ENCODE measurements at regions not wholly inside any gene's neighbourhood (a gene's known extent, or its start where the extent isn't known, plus 50 kb on each side); places are given as distances from the start of the nearest gene placed in this dataset.

DNA sequence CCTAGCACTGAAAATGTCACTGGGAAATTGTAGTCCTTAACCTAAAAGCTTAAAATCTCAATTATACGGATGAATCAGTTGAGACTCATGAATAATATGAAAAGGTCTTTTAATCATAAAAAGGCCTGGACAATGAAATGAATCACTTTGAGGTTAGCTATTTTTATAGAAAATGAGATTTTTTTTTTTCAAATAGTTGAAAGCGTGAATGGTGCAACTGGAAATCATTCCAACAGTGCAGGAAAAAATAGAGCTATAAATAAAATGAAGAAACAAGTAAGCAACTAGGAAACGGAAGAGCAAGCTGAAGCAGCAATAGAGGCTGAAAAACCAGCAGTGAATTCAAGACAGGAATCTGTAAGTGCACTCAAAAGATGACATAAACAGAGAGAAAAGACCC lies 142.9 kb downstream of the BACH1 start:
- peak; percentile 37 for DNase-seq (ENCODE audit: low read depth)

DNA sequence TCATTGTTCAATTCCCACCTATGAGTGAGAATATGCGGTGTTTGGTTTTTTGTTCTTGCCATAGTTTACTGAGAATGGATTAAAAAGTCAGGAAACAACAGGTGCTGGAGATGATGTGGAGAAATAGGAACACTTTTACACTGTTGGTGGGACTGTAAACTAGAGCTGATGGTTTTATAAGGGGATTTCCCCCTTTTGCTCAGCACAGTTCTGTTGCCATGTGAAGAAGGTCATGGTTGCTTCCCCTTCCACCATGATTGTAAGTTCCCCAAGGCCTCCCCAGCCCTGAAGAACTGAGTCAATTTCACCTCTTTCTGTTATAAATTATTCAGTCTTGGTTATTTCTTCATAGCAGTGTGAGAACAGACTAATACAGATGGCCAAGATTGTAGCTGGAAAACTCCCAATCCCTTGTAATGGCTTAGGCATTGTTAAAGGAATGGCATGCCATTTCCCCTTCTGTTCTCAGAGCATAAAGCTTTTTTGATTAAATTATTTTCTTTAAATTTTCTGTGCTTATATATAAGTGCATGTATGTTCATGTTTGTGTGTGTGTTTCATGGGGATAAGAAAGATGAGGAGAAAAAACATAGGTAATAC lies 144.8 kb downstream of the BACH1 start:
- peak; percentile 34 for DNase-seq (ENCODE audit: low read depth)

DNA sequence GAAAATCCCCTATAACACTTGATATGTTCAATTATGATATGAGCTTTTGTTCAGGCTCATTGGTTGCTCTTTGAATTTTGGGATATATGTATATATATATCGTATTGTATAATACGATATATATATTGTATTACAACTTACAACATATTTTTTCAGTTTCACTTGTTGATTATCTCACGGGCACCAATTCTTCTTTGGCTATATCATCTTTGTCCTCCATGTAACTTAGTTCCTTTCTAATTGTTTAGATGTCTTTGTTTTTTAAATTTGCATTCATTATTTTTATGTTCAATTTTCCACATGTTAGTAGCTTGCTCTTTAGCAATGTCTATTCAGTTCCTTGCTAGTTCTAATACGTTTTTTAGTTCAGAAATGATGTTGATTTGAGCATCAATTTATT lies 150.0 kb downstream of the BACH1 start:
- DNase-seq (ENCODE audit: low read depth): no peak

DNA sequence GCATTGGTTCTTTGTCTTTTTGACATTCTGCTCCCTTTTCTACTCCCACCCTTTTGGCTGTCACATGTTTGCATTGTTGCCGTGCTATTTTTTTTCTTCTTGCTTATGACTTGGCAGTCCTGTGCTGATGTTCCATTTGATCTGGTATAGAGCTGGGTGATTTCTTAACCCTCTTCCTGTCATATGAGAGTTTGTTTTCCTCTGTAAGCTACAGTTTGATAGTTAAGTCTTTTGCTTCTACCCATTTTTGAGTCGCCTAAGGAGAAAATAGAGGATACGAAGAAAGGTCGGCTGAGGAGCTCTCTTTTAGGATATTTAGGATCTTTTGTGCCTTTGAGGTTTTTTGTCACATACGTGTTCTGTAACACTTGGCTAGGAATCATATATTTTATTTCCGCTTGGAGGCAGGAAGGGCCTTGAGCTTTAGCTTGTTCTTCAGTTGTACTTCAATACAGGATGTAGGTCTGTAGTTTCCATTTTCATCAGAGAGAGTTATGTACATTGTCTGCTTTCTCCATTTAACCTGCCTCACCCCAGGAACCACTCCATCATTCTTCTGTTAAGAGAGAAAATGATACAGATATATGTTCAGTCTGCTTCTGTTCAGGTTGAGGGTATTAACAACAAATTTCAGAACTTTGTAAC lies 150.7 kb downstream of the BACH1 start:
- DNase-seq (ENCODE audit: low read depth): no peak

DNA sequence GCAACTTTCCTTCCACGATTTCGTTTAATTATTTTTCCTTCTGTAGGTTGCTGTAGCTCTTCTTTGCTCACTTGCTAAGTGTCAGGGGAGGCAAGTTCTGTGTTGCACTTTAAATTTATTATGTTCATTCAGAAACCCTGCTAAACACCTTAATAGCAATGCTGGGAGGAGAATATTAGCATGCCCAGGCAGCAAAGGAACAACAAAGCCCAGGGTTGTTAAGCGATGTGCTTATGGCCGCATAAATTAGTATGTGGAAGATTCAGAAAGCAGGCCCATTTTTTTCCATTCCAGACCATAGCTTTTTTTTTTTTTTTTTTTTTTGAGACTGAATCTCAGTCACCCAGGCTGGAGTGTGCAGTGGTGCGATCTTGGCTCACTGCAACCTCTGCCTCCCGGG lies 151.3 kb downstream of the BACH1 start:
- no peak for DNase-seq (ENCODE audit: low read depth)

DNA sequence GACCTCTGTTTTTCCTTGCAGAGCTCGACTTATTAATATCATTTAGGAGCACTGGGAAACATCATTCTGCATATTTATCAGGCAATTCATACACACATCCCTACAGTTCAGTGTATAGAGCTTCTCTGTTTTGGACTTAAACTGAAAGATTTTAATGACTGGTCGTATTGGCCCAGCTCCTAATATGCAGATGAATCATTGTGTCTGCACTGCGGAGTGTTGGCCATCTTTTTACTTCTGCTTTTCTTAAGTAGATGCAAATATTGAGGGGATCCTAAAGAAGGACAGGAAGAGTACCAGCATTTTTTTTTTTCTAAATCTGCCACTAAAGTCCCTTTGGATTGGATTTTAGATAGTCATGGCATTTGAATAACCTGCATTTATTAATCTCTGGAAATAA lies 154.8 kb downstream of the BACH1 start:
- no peak for DNase-seq (ENCODE audit: low read depth)

DNA sequence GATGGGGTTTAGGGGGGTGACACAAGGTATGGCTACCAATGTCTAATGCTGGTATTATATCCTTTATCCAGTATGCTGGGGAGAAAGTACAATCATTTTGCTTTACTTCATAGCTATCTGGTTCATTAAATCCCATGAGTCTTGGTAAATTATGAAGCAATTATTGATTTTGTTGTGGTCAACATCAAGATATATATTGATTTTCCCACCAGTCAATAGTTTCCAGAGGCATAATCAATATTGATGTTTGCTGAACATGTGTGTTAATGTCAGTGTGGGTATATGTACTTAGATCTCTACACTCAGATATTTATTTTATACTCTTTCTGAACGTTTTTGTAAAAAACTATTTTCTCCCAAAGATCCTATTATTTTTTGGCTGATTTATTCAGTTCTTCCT lies 155.5 kb downstream of the BACH1 start:
- DNase-seq (ENCODE audit: low read depth): no peak

DNA sequence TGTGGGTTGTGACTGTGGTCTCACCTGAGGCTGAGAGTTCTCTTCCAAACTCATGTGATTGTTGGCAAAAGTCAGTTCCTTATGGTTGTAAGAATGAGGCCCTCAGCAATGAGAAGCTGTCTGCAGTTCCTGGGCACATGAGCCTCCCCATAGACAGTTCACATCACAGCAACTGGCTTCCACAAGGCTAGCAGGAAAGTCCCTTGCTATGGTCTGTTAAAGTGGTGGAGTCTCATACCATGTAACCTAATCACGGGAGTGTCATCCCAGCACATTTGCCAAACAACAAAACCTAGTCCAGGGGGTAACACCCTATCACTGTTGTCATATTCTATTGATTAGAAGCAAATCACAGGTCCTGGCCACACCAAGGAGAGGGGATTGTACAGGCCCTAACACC lies 163.8 kb downstream of the BACH1 start:
- no peak for DNase-seq (ENCODE audit: low read depth)

DNA sequence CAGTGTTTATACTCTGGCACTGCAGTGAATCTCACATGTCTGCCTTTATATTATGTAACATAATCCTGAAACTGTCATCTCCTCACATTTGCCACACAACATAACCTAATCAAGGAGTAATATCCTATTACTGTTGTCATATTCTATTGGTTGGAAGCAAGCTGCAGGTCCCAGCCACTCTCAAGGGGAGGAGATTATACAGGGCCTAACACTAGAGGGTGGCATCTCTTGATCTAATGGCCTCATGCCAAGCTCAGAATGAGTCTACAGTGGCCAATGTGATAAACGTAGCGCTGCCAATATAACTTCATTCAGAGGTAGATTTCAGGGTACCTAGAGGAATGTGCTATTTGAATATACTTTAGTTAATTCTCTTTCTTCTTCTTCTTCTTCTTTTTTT lies 166.8 kb downstream of the BACH1 start:
- DNase-seq (ENCODE audit: low read depth): no peak

DNA sequence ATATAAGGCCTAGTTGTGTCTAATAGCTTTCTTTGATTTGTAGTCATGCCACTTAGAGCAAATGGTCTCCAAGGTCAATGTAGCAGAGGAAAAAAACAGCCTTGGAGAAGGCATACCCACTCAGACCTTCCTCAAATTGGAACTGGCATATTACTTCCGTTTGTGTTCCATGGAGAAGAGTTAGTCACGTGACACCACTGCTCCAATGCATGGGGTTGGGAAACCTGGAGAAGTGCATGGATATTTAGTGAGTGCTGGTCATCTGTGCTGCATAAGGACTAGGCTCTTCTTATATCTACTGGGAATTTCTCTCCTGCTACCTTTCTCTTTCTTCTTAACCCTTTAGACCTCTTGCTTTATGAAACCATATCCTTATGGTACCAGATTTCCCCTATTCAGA lies 167.8 kb downstream of the BACH1 start:
- DNase-seq (ENCODE audit: low read depth): no peak

DNA sequence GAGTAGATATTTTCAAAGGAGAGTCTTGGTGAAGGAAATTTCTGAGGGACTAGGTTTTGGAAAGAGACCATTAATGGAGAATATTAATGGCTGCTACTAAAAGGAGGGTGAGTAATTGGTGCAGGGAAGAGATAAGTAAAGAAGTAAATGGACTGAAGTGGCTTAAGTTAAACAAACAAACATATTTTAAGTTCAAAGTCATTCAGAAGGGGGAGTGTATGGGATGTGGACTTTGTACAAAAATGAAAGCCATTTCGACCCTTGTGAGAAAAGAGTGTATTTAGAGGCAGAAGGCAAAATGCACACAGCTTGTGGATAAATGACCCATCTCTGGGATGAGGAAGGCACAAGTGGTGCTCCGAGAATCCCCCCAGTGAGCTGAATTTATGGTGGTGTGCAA lies 171.7 kb downstream of the BACH1 start:
- DNase-seq (ENCODE audit: low read depth): no peak

DNA sequence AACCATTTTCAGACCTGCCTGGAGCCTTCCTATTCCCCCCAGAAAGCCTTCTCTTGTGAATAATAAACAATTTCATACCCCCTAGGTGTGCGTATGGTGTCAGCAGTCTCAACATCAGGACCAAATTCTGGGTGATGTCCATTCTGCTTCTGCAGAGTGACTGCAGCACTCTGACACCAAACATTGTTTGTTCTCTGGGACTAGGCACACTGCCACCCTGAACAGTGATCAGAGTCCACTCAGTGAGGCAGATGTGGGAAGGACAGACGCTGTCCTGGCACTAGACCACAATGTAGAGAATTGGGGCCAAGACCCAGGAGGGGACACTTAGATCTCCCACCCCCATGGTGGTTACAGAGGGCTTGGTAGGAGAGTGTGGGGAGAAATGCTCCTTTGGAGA lies 175.1 kb downstream of the BACH1 start:
- no peak for DNase-seq (ENCODE audit: low read depth)

DNA sequence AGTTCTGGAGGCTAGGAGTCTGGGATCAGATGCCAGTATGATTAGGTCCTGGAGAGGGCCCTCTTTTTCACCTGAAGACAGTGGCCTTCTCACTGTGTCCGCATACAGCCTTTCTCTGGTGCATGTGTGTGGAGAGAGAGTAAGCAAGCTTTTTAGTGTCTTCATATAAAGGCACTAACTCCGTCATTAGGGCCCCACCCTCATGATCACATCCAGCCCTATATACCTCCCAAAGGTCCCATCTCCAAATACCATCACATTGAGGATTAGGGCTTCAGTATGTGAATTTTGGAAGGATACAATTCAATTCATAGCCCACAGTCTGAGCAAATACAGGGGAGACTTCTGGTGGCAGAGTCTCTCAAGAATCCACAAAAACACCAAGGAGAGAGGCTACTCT lies 176.6 kb downstream of the BACH1 start:
- DNase-seq (ENCODE audit: low read depth): no peak

DNA sequence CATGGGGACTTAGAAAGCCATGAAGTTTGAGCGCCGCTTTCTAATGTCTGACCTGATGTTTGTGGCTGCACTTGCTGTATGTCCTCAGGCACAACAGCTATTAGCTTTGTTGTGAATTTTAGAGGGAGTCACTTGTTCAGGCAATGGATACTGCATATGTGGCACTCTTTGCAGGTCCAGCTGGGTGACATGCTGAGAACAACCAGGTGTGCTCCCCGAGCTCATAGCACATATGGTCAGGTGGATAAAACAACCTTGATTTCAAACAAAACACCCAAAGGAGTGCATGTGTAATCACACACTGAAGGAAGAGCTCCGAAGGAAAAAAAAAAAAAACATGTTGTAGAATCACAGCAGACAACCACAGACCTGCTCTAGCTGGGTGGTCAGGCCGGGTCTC lies 178.6 kb downstream of the BACH1 start:
- DNase-seq (ENCODE audit: low read depth): no peak

DNA sequence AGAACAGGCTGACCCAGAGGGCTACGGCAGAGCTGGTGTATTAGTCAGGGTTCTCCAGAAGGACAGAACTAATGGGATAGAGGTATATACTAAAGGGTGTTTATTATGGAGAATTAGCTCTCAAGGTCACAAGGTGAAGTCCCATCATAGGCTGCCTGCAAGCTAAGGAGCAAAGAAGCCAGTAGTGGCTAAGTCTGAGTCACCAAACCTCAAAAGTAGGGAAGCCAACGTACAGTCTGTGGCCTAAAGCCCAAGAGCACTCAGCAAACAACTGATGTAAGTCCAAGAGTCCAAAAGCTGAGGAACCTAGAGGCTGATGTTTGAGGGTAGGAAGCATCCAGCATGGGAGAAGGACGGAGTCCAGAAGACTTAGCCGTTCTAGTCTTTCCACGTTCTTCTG lies 179.2 kb downstream of the BACH1 start:
- no peak for DNase-seq (ENCODE audit: low read depth)

DNA sequence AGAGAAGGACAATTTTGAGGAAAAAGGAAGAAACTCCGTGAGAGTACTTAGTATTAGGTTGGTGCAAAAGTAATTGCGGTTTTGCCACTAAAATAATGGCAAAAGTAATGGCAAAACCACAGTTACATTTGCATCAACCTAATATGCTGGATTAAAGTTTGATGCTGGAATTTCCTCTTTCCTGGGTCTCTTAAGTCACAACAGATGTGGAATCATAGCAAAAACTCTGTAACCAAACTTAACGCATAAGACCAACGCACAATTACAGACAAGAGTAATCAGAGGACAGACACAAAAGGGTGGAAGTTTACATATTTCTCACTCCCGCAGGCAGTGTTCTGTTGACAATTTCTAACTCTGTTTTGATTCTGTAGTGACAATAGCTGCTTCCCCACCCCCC lies 182.4 kb downstream of the BACH1 start:
- no peak for DNase-seq (ENCODE audit: low read depth)

DNA sequence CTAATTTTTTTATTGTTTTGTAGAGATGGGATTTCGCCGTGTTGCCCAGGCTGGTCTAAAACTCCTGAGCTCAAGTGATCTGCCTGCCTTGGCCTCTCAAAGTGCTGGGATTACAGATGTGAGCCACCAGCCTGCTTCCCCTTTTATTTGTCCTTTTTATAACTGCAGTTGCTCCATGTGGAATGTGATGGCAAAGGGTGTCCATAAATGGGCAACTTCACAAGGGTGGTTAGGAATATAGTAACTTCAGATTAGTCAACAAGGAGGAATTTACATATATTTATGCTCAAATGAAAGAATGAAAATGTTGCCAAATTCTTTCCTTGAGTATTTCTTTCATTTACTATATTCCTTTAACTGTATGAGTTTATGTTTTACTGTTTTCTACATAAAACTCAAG lies 182.9 kb downstream of the BACH1 start:
- DNase-seq (ENCODE audit: low read depth): peak; percentile 42

DNA sequence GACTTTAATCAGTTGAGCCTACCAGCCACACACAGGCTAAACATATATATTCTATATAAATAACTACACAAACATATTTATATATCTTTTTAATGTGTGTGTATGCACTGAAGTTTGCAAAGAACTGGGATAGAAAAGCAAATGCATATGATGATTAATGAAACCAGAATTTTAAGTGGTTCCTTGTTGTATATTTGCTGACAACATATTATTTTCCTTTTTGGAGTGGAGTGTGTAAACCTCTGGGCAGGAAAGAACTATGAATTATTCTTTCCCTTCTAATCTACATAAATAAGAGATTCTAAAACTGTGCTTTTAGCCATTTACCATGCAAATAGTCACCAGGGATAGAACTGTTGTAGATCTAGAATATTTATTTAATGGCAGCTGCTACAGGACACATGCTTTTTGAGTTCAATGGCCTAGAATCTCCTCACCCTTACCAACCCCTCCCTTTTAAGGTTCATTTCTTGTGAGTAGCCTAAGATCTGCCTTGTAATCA lies 187.6 kb downstream of the BACH1 start:
- no peak for DNase-seq (ENCODE audit: low read depth)
